Skeletal muscle satellite cell (primary cell): ENCODE measurements at regions not wholly inside any gene's neighbourhood (a gene's known extent, or its start where the extent isn't known, plus 50 kb on each side); places are given as distances from the start of the nearest gene placed in this dataset.
"Not testable (repeated sequence)": the region's sequence is repeated elsewhere in the genome, so short reads cannot be mapped to it uniquely, and the experiment has no call there.

ENCODE experiments used
- H3K27me3 ChIP-seq: 2 replicates; pipeline ENCODE4 v1.7.0; 2013; ENCODE audit warnings: low read length; ENCODE audit not compliant: control insufficient read depth, insufficient read depth
- H3K36me3 ChIP-seq: 2 replicates; pipeline ENCODE4 v1.7.0; 2013; ENCODE audit warnings: mild to moderate bottlenecking, control low read depth, low read length; ENCODE audit not compliant: insufficient read depth
- H3K4me1 ChIP-seq: 2 replicates; pipeline ENCODE4 v1.7.0; 2013; ENCODE audit warnings: low read length; ENCODE audit not compliant: control insufficient read depth, insufficient read depth
- H3K4me2 ChIP-seq: 2 replicates; pipeline ENCODE4 v1.7.0; 2013; ENCODE audit warnings: mild to moderate bottlenecking, low read length
- H3K4me3 ChIP-seq: 2 replicates; pipeline ENCODE4 v1.7.0; 2013; ENCODE audit warnings: low read length
- H3K9ac ChIP-seq: 2 replicates; pipeline ENCODE4 v1.7.0; 2013; ENCODE audit warnings: mild to moderate bottlenecking, low read depth, low read length, moderate library complexity
- H3K9me3 ChIP-seq: replicated peaks from 2 replicates; pipeline ENCODE4 v1.7.0; 2013; ENCODE audit warnings: mild to moderate bottlenecking, control low read depth, low read length

- H3K9me3 ChIP-seq, H3K4me1 ChIP-seq, H3K4me2 ChIP-seq, H3K9ac ChIP-seq, H3K4me3 ChIP-seq, H3K36me3 ChIP-seq, H3K27me3 ChIP-seq: not testable (repeated sequence)
Measured at GRCh38 chr2:194462883-194463282, 1194.1 kb upstream of the SLC39A10 start.

DNA sequence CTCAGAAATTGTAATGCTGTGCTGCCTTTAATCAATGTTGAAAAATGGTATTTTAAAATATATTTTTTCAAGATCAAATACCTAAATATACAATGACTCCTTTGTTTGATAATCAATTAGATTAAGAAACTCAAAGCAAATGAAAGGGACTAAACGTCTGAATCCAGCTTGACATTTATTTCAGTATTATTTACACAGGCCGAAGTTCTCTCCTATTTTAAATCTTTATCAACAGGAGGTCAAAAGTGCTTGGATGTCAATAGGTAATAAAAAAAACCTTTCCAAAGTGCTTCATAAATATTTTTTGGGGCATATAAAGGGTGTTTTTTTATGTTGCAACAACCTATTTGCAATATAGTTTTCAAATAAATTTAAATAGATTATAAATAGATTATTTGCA lies 1201.7 kb upstream of the SLC39A10 start:
- Histone ChIP-seq H3K4me1 (no peaks in the 10 kb centered on the region), H3K36me3 (no peaks in the 10 kb centered on the region), H3K4me2 (no peak overlapping the region), H3K27me3 (no peaks in the 10 kb centered on the region), H3K4me3 (no peak overlapping the region), H3K9me3 (no peaks in the 10 kb centered on the region), H3K9ac (no peak overlapping the region)

- no peak overlapping the region for H3K9ac ChIP-seq
- no peaks in the 10 kb centered on the region for H3K27me3 ChIP-seq
- H3K9me3 ChIP-seq: no peaks in the 10 kb centered on the region
- no peaks in the 10 kb centered on the region for H3K4me1 ChIP-seq
- no peaks in the 10 kb centered on the region for H3K36me3 ChIP-seq
- H3K4me2 ChIP-seq: no peak overlapping the region
- H3K4me3 ChIP-seq: no peak overlapping the region
Measured at GRCh38 chr2:194452504-194452903, 1204.5 kb upstream of the SLC39A10 start.

DNA sequence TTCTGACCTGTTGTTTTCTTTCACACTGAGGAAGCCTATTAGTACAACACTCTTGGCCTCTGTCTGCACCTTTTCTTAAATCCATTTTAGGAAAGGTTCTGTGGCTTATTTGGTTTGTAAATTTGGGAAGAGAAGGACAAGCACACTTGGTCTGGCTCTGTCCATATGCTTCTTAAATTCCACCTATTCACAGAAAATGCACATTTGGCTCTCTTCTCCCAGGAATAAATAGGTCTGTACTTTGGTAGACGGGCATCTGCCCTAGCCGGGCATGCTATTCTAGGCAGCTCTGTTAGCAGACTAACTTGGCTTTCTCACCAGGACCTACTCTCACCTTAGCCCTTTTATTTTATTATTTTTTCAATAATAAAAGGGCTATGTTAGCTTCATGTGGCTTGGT lies 1211.8 kb upstream of the SLC39A10 start:
- no peak overlapping the region for H3K4me2 ChIP-seq
- no peak overlapping the region for H3K9ac ChIP-seq
- no peaks in the 10 kb centered on the region for H3K9me3 ChIP-seq
- H3K36me3 ChIP-seq: no peaks in the 10 kb centered on the region
- H3K4me3 ChIP-seq: no peak overlapping the region
- no peaks in the 10 kb centered on the region for H3K4me1 ChIP-seq
- H3K27me3 ChIP-seq: no peaks in the 10 kb centered on the region

DNA sequence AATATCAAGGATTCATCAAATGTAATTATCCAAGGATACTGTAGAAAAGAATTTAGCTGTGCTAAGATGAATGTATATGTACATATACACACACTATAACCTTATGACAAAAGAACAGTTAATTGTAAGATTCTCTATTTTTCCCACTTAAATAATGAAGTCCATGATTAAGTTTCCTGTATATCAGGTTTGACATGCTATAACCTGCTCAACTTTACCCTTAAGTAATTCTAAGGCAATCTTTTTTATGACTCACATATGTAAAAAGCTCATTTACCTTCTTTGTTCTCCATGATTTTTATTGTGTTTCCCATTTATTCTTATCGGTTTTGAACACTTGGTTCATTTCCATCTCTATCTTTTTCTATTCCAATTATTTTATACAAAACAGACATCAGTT lies 1213.1 kb upstream of the SLC39A10 start:
- Histone ChIP-seq H3K4me2 (no peak overlapping the region), H3K36me3 (no peaks in the 10 kb centered on the region), H3K4me3 (no peak overlapping the region), H3K27me3 (no peaks in the 10 kb centered on the region), H3K9ac (no peak overlapping the region), H3K9me3 (no peaks in the 10 kb centered on the region), H3K4me1 (no peaks in the 10 kb centered on the region)

- no peak overlapping the region for H3K9ac ChIP-seq
- no peak overlapping the region for H3K4me3 ChIP-seq
- H3K4me2 ChIP-seq: no peak overlapping the region
- H3K36me3 ChIP-seq: no peaks in the 10 kb centered on the region
- no peaks in the 10 kb centered on the region for H3K4me1 ChIP-seq
- no peaks in the 10 kb centered on the region for H3K27me3 ChIP-seq
- H3K9me3 ChIP-seq: no peaks in the 10 kb centered on the region
Measured at GRCh38 chr2:194424683-194425209, 1232.3 kb upstream of the SLC39A10 start.

GRCh38 chr2:194411221-194411620 lies 1245.8 kb upstream of the SLC39A10 start:
- Histone ChIP-seq H3K27me3 (no peaks in the 10 kb centered on the region), H3K9ac (no peak overlapping the region), H3K9me3 (no peaks in the 10 kb centered on the region), H3K4me2 (no peak overlapping the region), H3K36me3 (no peaks in the 10 kb centered on the region), H3K4me1 (no peaks in the 10 kb centered on the region), H3K4me3 (no peak overlapping the region)

DNA sequence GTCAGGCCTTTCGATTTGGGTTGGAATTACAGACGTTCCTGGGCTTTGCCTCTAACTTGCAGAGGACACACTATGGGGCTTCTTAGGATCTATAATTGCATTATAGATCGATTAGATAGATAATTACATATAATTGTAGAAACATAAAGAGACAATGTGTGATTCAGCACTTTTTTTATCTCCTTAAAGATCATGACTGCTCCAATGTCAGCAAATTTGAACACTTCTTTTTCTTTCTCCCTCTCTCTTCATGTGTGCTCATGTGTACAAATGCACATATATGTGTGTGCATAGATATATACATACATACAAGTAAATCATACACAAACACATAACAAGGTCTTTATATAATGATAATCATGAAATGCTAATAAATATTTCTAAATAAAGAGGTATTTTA lies 1261.2 kb upstream of the SLC39A10 start:
- Histone ChIP-seq H3K4me2 (no peak overlapping the region), H3K36me3 (no peaks in the 10 kb centered on the region), H3K27me3 (no peaks in the 10 kb centered on the region), H3K4me3 (no peak overlapping the region), H3K9ac (no peak overlapping the region), H3K4me1 (no peaks in the 10 kb centered on the region), H3K9me3 (no peaks in the 10 kb centered on the region)

- Histone ChIP-seq H3K4me2 (no peak overlapping the region), H3K9ac (no peak overlapping the region), H3K9me3 (no peaks in the 10 kb centered on the region), H3K36me3 (no peaks in the 10 kb centered on the region), H3K4me3 (no peak overlapping the region), H3K27me3 (no peaks in the 10 kb centered on the region), H3K4me1 (no peaks in the 10 kb centered on the region)
Measured at GRCh38 chr2:194385376-194385775, 1271.7 kb upstream of the SLC39A10 start.

- no peaks in the 10 kb centered on the region for H3K27me3 ChIP-seq
- H3K4me1 ChIP-seq: no peaks in the 10 kb centered on the region
- no peaks in the 10 kb centered on the region for H3K36me3 ChIP-seq
- H3K9ac ChIP-seq: no peak overlapping the region
- H3K4me2 ChIP-seq: no peak overlapping the region
- no peak overlapping the region for H3K4me3 ChIP-seq
- no peaks in the 10 kb centered on the region for H3K9me3 ChIP-seq
Measured at GRCh38 chr2:194383401-194383800, 1273.6 kb upstream of the SLC39A10 start.

GRCh38 chr2:194382221-194382620 lies 1274.8 kb upstream of the SLC39A10 start:
- H3K4me1 ChIP-seq: no peaks in the 10 kb centered on the region
- H3K27me3 ChIP-seq: no peaks in the 10 kb centered on the region
- no peak overlapping the region for H3K9ac ChIP-seq
- no peaks in the 10 kb centered on the region for H3K9me3 ChIP-seq
- no peak overlapping the region for H3K4me2 ChIP-seq
- H3K4me3 ChIP-seq: no peak overlapping the region
- no peaks in the 10 kb centered on the region for H3K36me3 ChIP-seq

- Histone ChIP-seq H3K9ac (no peak overlapping the region), H3K4me1 (no peaks in the 10 kb centered on the region), H3K36me3 (no peaks in the 10 kb centered on the region), H3K9me3 (no peaks in the 10 kb centered on the region), H3K4me3 (no peak overlapping the region), H3K27me3 (no peaks in the 10 kb centered on the region), H3K4me2 (no peak overlapping the region)
Measured at GRCh38 chr2:194380011-194380410, 1277.0 kb upstream of the SLC39A10 start.
